ENCODE measurements at regions not wholly inside any gene's neighbourhood (a gene's known extent, or its start where the extent isn't known, plus 50 kb on each side); places are given as distances from the start of the nearest gene placed in this dataset.
A peak's percentile ranks its signal among the peaks of the same experiment; 100 is the strongest.

GRCh38 chr2:62319070-62319469 is 123.2 kb downstream of the B3GNT2 start:
- DNase-seq: no peak
- Histone ChIP-seq H3K4me1 (ENCODE audit: control insufficient read depth, low read depth, low read length) (peaks cover 5% of the 10 kb centered on the region), H2BK5ac (ENCODE audit: low read length) (no peak overlapping the region), H3K18ac (ENCODE audit: low read length) (no peak overlapping the region), H3K4ac (ENCODE audit: low read depth, low read length) (no peak overlapping the region), H4K5ac (ENCODE audit: low read length) (no peak overlapping the region), H3K79me1 (ENCODE audit: low read length) (no peaks in the 10 kb centered on the region), H3K79me2 (ENCODE audit: control insufficient read depth, insufficient read depth, low read length) (no peaks in the 10 kb centered on the region), H2BK15ac (replicated peaks; ENCODE audit: low read depth) (no peak overlapping the region), H3K23ac (ENCODE audit: low read length) (no peak overlapping the region), H3K4me3 (ENCODE audit: low read length) (no peak overlapping the region), H3K4me2 (ENCODE audit: low read length) (no peak overlapping the region), H3K27ac (ENCODE audit: low read depth, low read length) (no peak overlapping the region), H2AK5ac (ENCODE audit: low read length) (no peak overlapping the region), H3K56ac (ENCODE audit: low read length) (no peak overlapping the region), H3K36me3 (ENCODE audit: control insufficient read depth, insufficient read depth, low read length) (no peaks in the 10 kb centered on the region), H2BK120ac (ENCODE audit: low read depth, low read length) (no peak overlapping the region), H4K8ac (ENCODE audit: low read depth, low read length) (no peak overlapping the region), H3K9ac (ENCODE audit: low read length) (no peak overlapping the region), H3K27me3 (ENCODE audit: insufficient read depth, low read length, poor library complexity) (no peaks in the 10 kb centered on the region)
- WGBS (ENCODE audit: extremely low coverage, insufficient coverage, low lambda C conversion rate): no CpG with 5 or more reads among the region's 1 CpG

- Histone ChIP-seq H3K4me1 (ENCODE audit: control insufficient read depth, low read depth, low read length) (no peaks in the 10 kb centered on the region), H4K8ac (ENCODE audit: low read depth, low read length) (no peak overlapping the region), H3K79me2 (ENCODE audit: control insufficient read depth, insufficient read depth, low read length) (no peaks in the 10 kb centered on the region), H2BK15ac (replicated peaks; ENCODE audit: low read depth) (no peak overlapping the region), H3K27ac (ENCODE audit: low read depth, low read length) (no peak overlapping the region), H3K18ac (ENCODE audit: low read length) (no peak overlapping the region), H2BK5ac (ENCODE audit: low read length) (no peak overlapping the region), H3K23ac (ENCODE audit: low read length) (no peak overlapping the region), H2BK120ac (ENCODE audit: low read depth, low read length) (peak overlapping the region; percentile 67), H3K27me3 (ENCODE audit: insufficient read depth, low read length, poor library complexity) (no peaks in the 10 kb centered on the region), H2AK5ac (ENCODE audit: low read length) (no peak overlapping the region), H4K5ac (ENCODE audit: low read length) (no peak overlapping the region), H3K4me3 (ENCODE audit: low read length) (no peak overlapping the region), H3K4me2 (ENCODE audit: low read length) (no peak overlapping the region), H3K4ac (ENCODE audit: low read depth, low read length) (no peak overlapping the region), H3K9ac (ENCODE audit: low read length) (no peak overlapping the region), H3K79me1 (ENCODE audit: low read length) (no peaks in the 10 kb centered on the region), H3K56ac (ENCODE audit: low read length) (no peak overlapping the region), H3K36me3 (ENCODE audit: control insufficient read depth, insufficient read depth, low read length) (no peaks in the 10 kb centered on the region)
- no CpG with 5 or more reads among the region's 4 CpGs for WGBS (ENCODE audit: extremely low coverage, insufficient coverage, low lambda C conversion rate)
- DNase-seq: no peak
These were observed 119.6 kb downstream of the B3GNT2 start for GRCh38 chr2:62315476-62315875.

GRCh38 chr2:62314291-62314690 is 118.4 kb downstream of the B3GNT2 start:
- H3K27me3 ChIP-seq (ENCODE audit: insufficient read depth, low read length, poor library complexity): no peaks in the 10 kb centered on the region
- no peak overlapping the region for H3K18ac ChIP-seq (ENCODE audit: low read length)
- no CpG with 5 or more reads among the region's 2 CpGs for WGBS (ENCODE audit: extremely low coverage, insufficient coverage, low lambda C conversion rate)
- H2AK5ac ChIP-seq (ENCODE audit: low read length): no peak overlapping the region
- H3K4me3 ChIP-seq (ENCODE audit: low read length): no peak overlapping the region
- H4K8ac ChIP-seq (ENCODE audit: low read depth, low read length): no peak overlapping the region
- H3K56ac ChIP-seq (ENCODE audit: low read length): no peak overlapping the region
- no peak overlapping the region for H3K9ac ChIP-seq (ENCODE audit: low read length)
- H2BK15ac ChIP-seq (replicated peaks; ENCODE audit: low read depth): no peak overlapping the region
- no peaks in the 10 kb centered on the region for H3K79me2 ChIP-seq (ENCODE audit: control insufficient read depth, insufficient read depth, low read length)
- H3K4me2 ChIP-seq (ENCODE audit: low read length): no peak overlapping the region
- H3K4ac ChIP-seq (ENCODE audit: low read depth, low read length): no peak overlapping the region
- H2BK5ac ChIP-seq (ENCODE audit: low read length): no peak overlapping the region
- no peak overlapping the region for H3K23ac ChIP-seq (ENCODE audit: low read length)
- H3K36me3 ChIP-seq (ENCODE audit: control insufficient read depth, insufficient read depth, low read length): no peaks in the 10 kb centered on the region
- H3K27ac ChIP-seq (ENCODE audit: low read depth, low read length): no peak overlapping the region
- no peak for DNase-seq
- no peak overlapping the region for H4K5ac ChIP-seq (ENCODE audit: low read length)
- no peak overlapping the region for H2BK120ac ChIP-seq (ENCODE audit: low read depth, low read length)
- H3K79me1 ChIP-seq (ENCODE audit: low read length): no peaks in the 10 kb centered on the region
- peaks cover 2% of the 10 kb centered on the region for H3K4me1 ChIP-seq (ENCODE audit: control insufficient read depth, low read depth, low read length)

- no CpG with 5 or more reads among the region's 3 CpGs for WGBS (ENCODE audit: extremely low coverage, insufficient coverage, low lambda C conversion rate)
- Histone ChIP-seq H4K5ac (ENCODE audit: low read length) (no peak overlapping the region), H3K4me1 (ENCODE audit: control insufficient read depth, low read depth, low read length) (peaks cover 2% of the 10 kb centered on the region), H2AK5ac (ENCODE audit: low read length) (peak overlapping the region; percentile 65), H3K36me3 (ENCODE audit: control insufficient read depth, insufficient read depth, low read length) (no peaks in the 10 kb centered on the region), H4K8ac (ENCODE audit: low read depth, low read length) (no peak overlapping the region), H2BK5ac (ENCODE audit: low read length) (no peak overlapping the region), H3K79me2 (ENCODE audit: control insufficient read depth, insufficient read depth, low read length) (no peaks in the 10 kb centered on the region), H3K56ac (ENCODE audit: low read length) (no peak overlapping the region), H3K23ac (ENCODE audit: low read length) (peak overlapping the region; percentile 24), H3K27ac (ENCODE audit: low read depth, low read length) (no peak overlapping the region), H3K79me1 (ENCODE audit: low read length) (no peaks in the 10 kb centered on the region), H3K18ac (ENCODE audit: low read length) (no peak overlapping the region), H2BK15ac (replicated peaks; ENCODE audit: low read depth) (no peak overlapping the region), H3K4me2 (ENCODE audit: low read length) (no peak overlapping the region), H3K4me3 (ENCODE audit: low read length) (no peak overlapping the region), H3K9ac (ENCODE audit: low read length) (no peak overlapping the region), H3K27me3 (ENCODE audit: insufficient read depth, low read length, poor library complexity) (no peaks in the 10 kb centered on the region), H3K4ac (ENCODE audit: low read depth, low read length) (no peak overlapping the region), H2BK120ac (ENCODE audit: low read depth, low read length) (no peak overlapping the region)
- DNase-seq: no peak
These were observed 117.7 kb downstream of the B3GNT2 start for GRCh38 chr2:62313449-62314227.

GRCh38 chr2:62309465-62310091 is 113.7 kb downstream of the B3GNT2 start:
- Histone ChIP-seq H2BK120ac (ENCODE audit: low read depth, low read length) (no peak overlapping the region), H3K4me3 (ENCODE audit: low read length) (no peak overlapping the region), H3K4ac (ENCODE audit: low read depth, low read length) (peak overlapping the region; percentile 28), H3K36me3 (ENCODE audit: control insufficient read depth, insufficient read depth, low read length) (no peaks in the 10 kb centered on the region), H3K23ac (ENCODE audit: low read length) (no peak overlapping the region), H3K4me2 (ENCODE audit: low read length) (no peak overlapping the region), H3K9ac (ENCODE audit: low read length) (no peak overlapping the region), H4K5ac (ENCODE audit: low read length) (no peak overlapping the region), H3K27ac (ENCODE audit: low read depth, low read length) (no peak overlapping the region), H3K79me1 (ENCODE audit: low read length) (no peaks in the 10 kb centered on the region), H3K79me2 (ENCODE audit: control insufficient read depth, insufficient read depth, low read length) (no peaks in the 10 kb centered on the region), H3K27me3 (ENCODE audit: insufficient read depth, low read length, poor library complexity) (no peaks in the 10 kb centered on the region), H3K56ac (ENCODE audit: low read length) (peak overlapping the region; percentile 56), H4K8ac (ENCODE audit: low read depth, low read length) (no peak overlapping the region), H3K4me1 (ENCODE audit: control insufficient read depth, low read depth, low read length) (peaks cover 30% of the 10 kb centered on the region), H2BK5ac (ENCODE audit: low read length) (no peak overlapping the region), H2AK5ac (ENCODE audit: low read length) (no peak overlapping the region), H2BK15ac (replicated peaks; ENCODE audit: low read depth) (no peak overlapping the region), H3K18ac (ENCODE audit: low read length) (peak overlapping the region; percentile 32)
- no peak for DNase-seq
- no CpG with 5 or more reads among the region's 17 CpGs for WGBS (ENCODE audit: extremely low coverage, insufficient coverage, low lambda C conversion rate)
